Skeletal muscle tissue (tissue), 3 donors: ENCODE measurements at regions not wholly inside any gene's neighbourhood (a gene's known extent, or its start where the extent isn't known, plus 50 kb on each side); places are given as distances from the start of the nearest gene placed in this dataset.

Source experiments
- H3K27ac ChIP-seq: one replicate; pipeline ENCODE4 v1.7.0; 2013; ENCODE audit warnings: mild to moderate bottlenecking, low read depth, low read length, inconsistent platforms
- H3K27me3 ChIP-seq, 3 donors: one replicate each; pipeline ENCODE4 v1.7.0; 2013; ENCODE audit warnings: low read length in 3 of 3; ENCODE audit not compliant: control insufficient read depth in 3 of 3, insufficient read depth in 3 of 3
- H3K36me3 ChIP-seq, 3 donors: one replicate each; pipeline ENCODE4 v1.7.0; 2013; ENCODE audit warnings: low read length in 3 of 3; ENCODE audit not compliant: control insufficient read depth in 3 of 3, insufficient read depth in 3 of 3
- H3K4me1 ChIP-seq, 3 donors: one replicate each; pipeline ENCODE4 v1.7.0; 2013; ENCODE audit warnings: low read length in 3 of 3, mild to moderate bottlenecking in 3 of 3; ENCODE audit not compliant: control insufficient read depth in 3 of 3, insufficient read depth in 3 of 3
- H3K4me3 ChIP-seq, 3 donors: one replicate each; pipeline ENCODE4 v1.7.0; 2013; ENCODE audit warnings: low read length in 3 of 3
- H3K9ac ChIP-seq, 3 donors: one replicate each; pipeline ENCODE4 v1.7.0; 2013; ENCODE audit warnings: low read length in 3 of 3, mild to moderate bottlenecking in 3 of 3, moderate library complexity in 2 of 3, low read depth in 1 of 3
- H3K9me3 ChIP-seq, 3 donors: one replicate each; pipeline ENCODE4 v1.7.0; 2013; ENCODE audit warnings: low read length in 3 of 3; ENCODE audit not compliant: control insufficient read depth in 3 of 3
- donor health status: Osteomylitis.

DNA sequence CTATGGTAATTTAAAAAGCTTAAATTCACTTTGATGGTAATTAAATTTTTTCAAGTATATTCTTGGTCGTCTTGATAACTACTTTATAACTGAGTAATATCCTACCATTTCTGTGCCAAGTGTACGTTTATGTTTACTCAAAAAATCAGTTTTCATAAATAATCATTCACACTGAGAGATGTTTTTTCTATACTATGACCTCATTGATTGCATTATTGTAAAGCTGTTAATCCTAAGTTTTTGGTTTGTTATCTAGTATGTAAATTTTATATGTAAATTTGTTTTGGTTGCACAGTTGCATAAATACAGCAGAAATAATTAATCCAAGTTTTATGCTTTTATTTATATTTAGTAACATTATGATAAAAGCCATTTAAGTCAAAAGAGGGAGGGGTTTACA, 196.4 kb upstream of the PRICKLE1 start:
- Histone ChIP-seq H3K27ac (no peak overlapping the region), H3K9ac (no peak overlapping the region), H3K4me1 (no peaks in the 10 kb centered on the region), H3K9me3 (no peaks in the 10 kb centered on the region), H3K27me3 (no peaks in the 10 kb centered on the region), H3K4me3 (no peak overlapping the region), H3K36me3 (no peaks in the 10 kb centered on the region)

DNA sequence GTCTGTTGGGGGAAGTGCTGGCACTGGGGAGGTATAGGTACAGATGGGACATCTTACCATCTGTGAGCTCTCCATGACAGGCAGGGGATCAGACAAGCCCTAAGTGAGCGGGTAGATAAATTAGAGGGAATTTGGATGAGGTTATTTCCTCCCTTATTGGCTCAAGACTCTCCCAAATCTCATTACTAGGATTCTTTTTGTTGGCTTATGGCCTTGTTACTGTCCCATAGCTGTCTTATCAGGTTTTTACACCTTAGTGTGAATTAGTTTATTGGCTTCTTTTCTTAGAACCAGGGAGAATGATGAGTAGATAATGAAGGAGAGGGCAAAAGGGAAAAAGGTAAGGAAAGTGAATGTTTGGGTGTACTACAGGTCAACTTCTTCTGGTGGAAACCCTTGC, 191.1 kb upstream of the PRICKLE1 start:
- Histone ChIP-seq H3K27me3 (no peaks in the 10 kb centered on the region), H3K27ac (no peak overlapping the region), H3K4me3 (no peak overlapping the region), H3K9me3 (no peaks in the 10 kb centered on the region), H3K36me3 (no peaks in the 10 kb centered on the region), H3K4me1 (peaks cover 3 to 6% (median 5%) of the 10 kb centered on the region in 3 donors), H3K9ac (no peak overlapping the region)

DNA sequence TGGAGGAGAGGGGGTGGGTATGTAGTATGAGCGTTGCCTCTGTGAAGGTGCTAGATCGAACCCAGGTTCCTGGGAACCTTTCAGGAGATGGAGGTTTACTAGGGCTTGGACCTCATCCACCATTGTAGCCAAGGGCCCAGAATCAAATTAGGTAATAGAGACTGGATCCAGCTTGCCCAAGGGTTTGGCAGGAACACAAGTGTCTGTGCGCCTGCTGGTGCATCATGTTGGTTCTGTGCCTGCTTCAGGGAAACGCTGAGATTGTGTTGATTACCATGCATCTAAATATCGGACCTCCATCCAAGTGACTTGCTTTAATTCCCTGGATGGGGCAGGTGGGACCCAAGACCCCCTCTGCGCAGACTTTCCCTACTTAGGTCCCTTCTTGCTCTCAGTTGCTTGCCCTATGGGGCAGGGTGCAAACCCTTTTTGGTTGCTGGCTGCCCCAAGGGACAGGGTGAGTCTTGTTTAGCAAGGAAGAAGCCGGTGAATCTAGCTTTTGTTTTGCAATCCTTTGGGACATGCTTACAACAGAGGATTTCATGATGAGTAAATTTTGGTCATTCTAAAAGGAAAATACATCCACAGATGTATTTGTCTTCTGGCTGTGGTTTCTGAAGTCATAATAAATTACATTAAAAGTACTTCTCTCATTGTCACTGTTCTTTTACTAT, 189.8 kb upstream of the PRICKLE1 start:
- Histone ChIP-seq H3K9me3 (no peaks in the 10 kb centered on the region), H3K27me3 (no peaks in the 10 kb centered on the region), H3K4me1 (peaks cover 3 to 6% (median 5%) of the 10 kb centered on the region in 3 donors), H3K36me3 (no peaks in the 10 kb centered on the region), H3K9ac (no peak overlapping the region), H3K27ac (no peak overlapping the region), H3K4me3 (no peak overlapping the region)

DNA sequence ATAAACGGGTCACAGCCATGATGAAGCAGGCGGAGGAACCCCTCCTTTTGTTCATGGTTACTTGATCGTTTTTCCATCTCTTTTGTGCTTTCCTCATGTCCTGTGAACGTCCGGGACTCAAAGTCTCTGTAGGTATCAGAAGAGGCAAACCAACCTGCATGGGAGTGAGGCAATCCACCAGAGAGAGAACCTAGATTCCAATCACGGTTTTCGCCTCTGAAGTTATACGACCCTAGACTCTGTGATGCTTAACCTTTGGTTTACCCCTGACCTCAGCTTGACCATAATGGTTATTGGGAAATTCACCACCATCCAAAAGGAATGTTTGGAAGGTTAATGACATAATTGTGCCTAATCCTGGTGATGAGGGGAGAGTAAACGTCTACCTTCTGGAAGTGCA, 186.8 kb upstream of the PRICKLE1 start:
- Histone ChIP-seq H3K27me3 (no peaks in the 10 kb centered on the region), H3K4me3 (no peak overlapping the region), H3K36me3 (no peaks in the 10 kb centered on the region), H3K27ac (no peak overlapping the region), H3K9ac (no peak overlapping the region), H3K4me1 (peaks cover 3 to 6% (median 5%) of the 10 kb centered on the region in 3 donors), H3K9me3 (peaks cover 2 to 5% (median 3%) of the 10 kb centered on the region in 3 donors)

DNA sequence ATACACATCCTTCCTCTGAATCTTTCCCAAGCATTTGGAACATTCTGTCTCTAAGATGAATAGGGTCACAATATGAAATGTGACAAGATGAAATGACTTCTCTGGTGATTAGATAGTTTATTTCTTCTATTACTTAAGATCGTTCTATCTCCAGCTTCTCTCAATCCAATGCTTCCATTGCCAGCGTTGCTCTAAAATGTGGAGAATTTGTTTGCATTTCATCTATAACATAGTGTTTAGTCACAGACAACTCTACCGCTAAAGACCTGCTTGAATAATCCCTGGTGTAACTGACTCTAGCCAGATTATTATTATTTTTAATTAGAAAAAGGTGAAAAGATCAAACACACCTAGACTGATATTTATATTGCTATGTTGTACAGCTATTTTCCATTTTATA, 184.7 kb upstream of the PRICKLE1 start:
- H3K4me3 ChIP-seq: no peak overlapping the region
- peaks cover under 1 to 4% (median 2%) of the 10 kb centered on the region in 3 donors for H3K4me1 ChIP-seq
- H3K9ac ChIP-seq: no peak overlapping the region
- H3K36me3 ChIP-seq: no peaks in the 10 kb centered on the region
- H3K9me3 ChIP-seq: peaks cover 2 to 5% (median 3%) of the 10 kb centered on the region in 3 donors
- H3K27me3 ChIP-seq: no peaks in the 10 kb centered on the region
- H3K27ac ChIP-seq: no peak overlapping the region

DNA sequence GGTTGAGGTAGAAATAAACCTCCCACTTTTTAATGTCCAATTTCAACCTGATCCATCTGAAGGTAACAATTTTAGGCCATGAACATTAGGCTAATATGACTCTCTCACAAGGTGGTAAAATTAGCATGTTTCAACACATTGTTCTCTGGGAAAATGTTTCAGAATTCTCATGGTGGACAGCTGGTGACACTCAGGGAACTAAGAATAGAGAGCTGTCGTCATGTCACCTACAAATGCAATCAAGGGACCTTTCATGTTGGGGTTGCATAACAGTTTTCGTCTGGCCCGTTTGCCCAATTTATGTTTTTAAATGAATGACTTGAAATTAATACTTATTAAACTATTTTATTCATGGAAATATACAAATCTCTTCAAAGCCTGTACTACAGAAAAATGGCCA, 180.7 kb upstream of the PRICKLE1 start:
- Histone ChIP-seq H3K27ac (no peak overlapping the region), H3K36me3 (no peaks in the 10 kb centered on the region), H3K4me1 (no peaks in the 10 kb centered on the region), H3K9ac (no peak overlapping the region), H3K27me3 (no peaks in the 10 kb centered on the region), H3K9me3 (peaks cover 2 to 5% (median 3%) of the 10 kb centered on the region in 3 donors), H3K4me3 (no peak overlapping the region)

DNA sequence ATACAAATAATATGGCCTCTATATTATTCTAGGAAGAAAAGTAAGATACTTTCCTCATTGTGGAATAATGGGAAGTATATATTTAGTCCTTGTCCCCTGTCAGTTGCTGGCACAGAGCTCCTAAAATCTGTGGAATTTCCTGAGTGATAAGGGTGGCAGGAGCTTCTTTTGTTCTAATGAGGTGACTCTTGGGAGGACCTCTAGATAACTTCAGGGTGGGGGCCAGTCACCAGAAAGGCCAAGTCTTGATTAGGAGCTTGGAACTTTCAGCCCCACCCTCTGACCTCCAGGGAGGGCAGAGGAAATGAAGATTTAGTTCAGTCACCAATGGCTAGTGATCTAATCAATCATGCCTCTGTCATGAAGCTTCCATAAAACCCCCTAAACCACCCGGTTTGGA, 179.9 kb upstream of the PRICKLE1 start:
- Histone ChIP-seq H3K27ac (no peak overlapping the region), H3K4me3 (no peak overlapping the region), H3K27me3 (no peaks in the 10 kb centered on the region), H3K9ac (no peak overlapping the region), H3K9me3 (peaks cover 2 to 5% (median 3%) of the 10 kb centered on the region in 3 donors), H3K4me1 (no peaks in the 10 kb centered on the region), H3K36me3 (no peaks in the 10 kb centered on the region)

DNA sequence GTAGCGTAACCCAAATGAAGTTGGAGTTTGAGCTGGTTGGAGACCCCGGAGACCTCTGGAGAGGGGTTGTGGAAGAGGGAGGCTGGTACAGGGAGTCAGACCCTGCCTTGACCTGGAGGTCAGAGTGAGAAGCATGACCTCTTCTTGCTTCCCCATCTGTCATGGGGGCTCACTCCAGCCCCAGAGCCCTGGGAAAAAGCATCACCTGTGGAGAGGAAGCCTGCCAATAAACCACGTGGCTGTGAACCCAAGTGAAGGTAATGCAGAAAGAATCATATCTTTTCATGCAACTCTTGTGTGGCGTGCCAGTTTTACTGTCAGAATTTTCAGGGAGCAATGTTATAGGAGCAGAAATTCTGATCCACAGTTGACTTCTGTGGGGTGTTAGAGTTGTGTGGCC, 178.5 kb upstream of the PRICKLE1 start:
- H3K4me1 ChIP-seq: no peaks in the 10 kb centered on the region
- no peak overlapping the region for H3K27ac ChIP-seq
- no peaks in the 10 kb centered on the region for H3K36me3 ChIP-seq
- no peaks in the 10 kb centered on the region for H3K27me3 ChIP-seq
- no peak overlapping the region for H3K4me3 ChIP-seq
- no peak overlapping the region for H3K9ac ChIP-seq
- H3K9me3 ChIP-seq: peaks cover 2 to 5% (median 3%) of the 10 kb centered on the region in 3 donors

DNA sequence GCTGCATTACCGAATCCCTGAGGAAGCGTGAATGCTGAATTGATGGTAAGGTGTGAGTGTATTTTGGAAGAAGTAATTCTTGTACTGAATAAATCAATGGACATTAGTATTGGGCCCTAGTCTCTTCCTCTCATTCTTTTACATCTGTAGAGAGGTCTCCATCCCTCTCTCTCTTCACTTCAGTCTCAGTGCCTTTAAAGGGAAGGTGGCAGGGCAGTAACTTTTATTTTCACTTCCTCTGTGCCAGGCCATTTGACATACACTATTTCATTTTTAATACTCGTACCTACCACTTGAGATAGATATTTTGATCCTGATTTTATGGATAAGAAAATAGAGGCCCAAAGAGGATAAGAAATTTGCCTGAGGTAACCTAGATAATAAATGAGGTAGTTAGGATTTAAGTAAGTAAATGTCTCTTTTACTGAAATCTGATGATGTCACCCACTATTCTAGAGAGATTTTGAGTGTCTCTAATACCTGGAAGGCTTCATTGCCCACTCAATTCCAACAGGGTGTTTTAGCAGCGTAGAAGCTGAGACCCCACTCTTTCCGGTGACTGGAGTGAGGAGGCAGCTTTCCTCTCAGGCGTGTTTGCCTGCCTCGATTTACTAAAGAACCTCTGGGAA, 177.9 kb upstream of the PRICKLE1 start:
- Histone ChIP-seq H3K27ac (no peak overlapping the region), H3K4me3 (no peak overlapping the region)

DNA sequence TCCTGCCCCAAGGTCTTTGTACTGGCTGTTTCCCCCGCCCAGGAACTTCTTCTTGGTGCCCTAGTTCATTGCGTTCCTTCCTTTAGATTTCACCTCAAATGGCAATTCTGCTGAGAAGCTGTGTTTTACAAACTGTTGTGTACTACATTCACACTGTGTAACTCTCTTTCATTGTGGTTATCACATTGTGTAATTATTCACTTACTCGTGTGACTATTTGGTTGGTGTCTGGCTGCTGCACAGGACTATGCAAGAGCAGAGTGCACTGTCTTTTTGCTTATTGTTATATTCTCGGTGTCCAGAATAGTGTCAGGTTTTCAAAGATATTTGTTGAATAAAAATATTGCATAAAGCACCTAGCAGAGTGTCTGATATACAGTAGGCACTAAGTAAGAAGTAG, 177.2 kb upstream of the PRICKLE1 start:
- Histone ChIP-seq H3K27me3 (no peaks in the 10 kb centered on the region), H3K27ac (no peak overlapping the region), H3K4me3 (no peak overlapping the region), H3K9me3 (peaks cover 0 to 1% (median 0%) of the 10 kb centered on the region in 3 donors), H3K4me1 (peaks cover 0 to 4% (median 0%) of the 10 kb centered on the region in 3 donors), H3K36me3 (no peaks in the 10 kb centered on the region), H3K9ac (no peak overlapping the region)

More for the DNA sequence above, 177.9 kb upstream of the PRICKLE1 start:
- Histone ChIP-seq H3K36me3 (no peaks in the 10 kb centered on the region), H3K27me3 (no peaks in the 10 kb centered on the region), H3K9ac (no peak overlapping the region), H3K9me3 (peaks cover 2 to 5% (median 3%) of the 10 kb centered on the region in 3 donors), H3K4me1 (no peaks in the 10 kb centered on the region)
